ENCODE measurements at regions not wholly inside any gene's neighbourhood (a gene's known extent, or its start where the extent isn't known, plus 50 kb on each side); places are given as distances from the start of the nearest gene placed in this dataset.

DNA sequence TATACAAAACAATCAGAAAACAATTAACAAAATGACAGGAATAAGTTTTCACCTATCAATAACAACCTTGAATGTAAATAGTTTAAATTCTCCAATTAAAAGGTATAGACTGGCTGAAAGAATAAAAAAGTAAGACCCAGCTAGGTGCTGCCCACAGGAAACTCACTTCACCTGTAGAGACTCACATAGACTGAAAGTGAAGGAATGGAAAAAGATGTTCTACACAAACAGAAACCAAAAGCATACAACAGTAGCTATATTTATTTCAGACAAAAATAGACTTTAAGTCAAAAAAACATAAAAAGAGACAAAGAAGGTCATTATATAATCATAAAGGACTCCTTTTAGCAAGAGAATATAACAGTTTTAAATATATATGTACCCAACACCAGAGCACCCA is 152.4 kb upstream of the PWP1 start:
- FAIRE-seq: no peak

DNA sequence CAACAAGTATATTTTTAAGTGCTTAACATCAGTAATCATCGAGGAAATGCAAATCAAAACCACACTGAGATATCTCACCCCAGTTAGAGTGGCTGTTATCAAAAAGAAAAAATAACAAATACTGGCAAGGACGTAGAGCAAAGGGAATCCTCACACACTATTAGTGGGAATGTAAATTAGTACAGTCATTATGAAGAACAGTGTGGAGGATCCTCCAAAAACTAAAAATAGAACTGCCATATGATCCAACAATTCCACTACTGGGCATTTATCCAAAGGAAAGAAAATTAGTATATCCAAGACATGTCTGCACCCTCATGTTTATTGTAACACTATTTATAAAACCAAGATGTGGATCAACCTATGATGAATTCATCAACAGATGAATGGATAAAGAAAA is 149.0 kb upstream of the PWP1 start:
- no peak for FAIRE-seq

GRCh38 chr12:107537464-107538119 is 148.0 kb upstream of the PWP1 start:
- no peak for FAIRE-seq

GRCh38 chr12:107539196-107539939 is 146.2 kb upstream of the PWP1 start:
- FAIRE-seq: no peak

DNA sequence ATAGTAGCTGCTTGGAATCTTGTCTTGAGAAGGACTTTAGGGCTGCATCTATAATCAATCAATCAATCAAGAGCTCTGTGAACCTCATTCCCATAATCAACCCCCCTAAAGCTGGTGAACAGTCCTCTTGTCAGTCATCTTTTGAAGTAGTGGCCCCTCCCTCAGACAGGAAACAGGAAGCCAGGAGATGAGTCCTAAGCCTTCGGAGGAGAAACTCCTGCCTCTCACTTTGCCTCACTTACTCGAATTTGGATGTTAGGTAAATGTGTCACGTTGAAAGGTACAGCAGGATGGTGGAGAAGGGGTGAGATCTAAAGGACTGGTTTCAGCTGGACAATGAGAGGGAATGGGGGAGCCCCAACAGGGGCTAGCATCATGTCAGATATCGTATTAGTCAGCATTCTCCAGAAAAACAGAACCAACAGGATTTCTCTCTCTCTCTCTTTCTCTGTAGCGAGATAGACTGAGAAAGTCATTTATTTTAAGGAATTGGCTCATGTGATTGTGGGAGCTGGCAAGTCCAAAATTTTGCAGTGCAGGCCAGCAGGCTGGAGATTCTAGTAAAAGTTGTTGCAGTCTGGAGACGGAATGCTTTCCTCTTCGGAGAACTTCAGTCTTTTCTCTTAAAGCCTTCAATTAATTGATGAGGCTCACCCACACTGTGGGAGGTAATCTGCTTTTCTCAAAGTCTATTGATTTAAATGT is 144.4 kb upstream of the PWP1 start:
- FAIRE-seq: no peak

- FAIRE-seq: no peak
Observed at GRCh38 chr12:107543416-107543815, 142.2 kb upstream of the PWP1 start.

DNA sequence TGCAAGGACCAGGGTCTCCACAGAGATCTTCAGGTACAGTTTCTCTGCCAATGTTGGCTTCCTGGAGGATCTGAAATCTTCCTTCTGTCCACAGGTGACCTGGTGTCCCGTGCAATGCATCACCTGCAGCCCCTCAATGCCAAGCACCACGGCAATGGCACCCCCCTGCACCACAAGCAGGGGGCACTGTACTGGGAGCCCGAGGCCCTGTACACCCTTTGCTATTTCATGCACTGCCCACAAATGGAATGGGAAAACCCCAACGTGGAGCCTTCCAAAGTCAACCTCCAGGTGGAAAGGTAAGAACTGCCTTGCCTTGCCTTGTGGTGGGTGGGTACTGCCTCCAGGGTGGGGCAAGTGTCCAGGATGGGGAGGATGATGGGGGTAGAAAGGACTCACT is 141.8 kb upstream of the PWP1 start:
- no peak for FAIRE-seq

DNA sequence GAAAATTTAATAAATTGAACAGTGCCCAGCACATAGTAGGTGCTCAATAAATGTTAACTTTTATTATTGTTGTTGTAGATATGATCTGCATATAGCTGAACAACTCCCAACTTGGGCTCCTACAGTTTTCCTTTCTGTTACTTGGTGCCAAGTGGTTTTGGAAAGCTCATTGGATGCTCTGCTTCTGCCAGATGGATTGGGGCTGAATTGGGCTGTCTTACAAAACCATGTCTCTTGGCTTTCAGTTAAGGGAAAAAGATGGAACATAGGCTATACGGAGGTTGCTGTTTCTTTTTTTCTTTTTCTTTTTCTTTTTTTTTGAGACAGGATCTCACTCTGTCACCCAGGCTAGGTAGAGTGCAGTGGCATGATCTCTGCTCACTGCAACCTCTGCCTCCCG is 140.7 kb upstream of the PWP1 start:
- FAIRE-seq: no peak

DNA sequence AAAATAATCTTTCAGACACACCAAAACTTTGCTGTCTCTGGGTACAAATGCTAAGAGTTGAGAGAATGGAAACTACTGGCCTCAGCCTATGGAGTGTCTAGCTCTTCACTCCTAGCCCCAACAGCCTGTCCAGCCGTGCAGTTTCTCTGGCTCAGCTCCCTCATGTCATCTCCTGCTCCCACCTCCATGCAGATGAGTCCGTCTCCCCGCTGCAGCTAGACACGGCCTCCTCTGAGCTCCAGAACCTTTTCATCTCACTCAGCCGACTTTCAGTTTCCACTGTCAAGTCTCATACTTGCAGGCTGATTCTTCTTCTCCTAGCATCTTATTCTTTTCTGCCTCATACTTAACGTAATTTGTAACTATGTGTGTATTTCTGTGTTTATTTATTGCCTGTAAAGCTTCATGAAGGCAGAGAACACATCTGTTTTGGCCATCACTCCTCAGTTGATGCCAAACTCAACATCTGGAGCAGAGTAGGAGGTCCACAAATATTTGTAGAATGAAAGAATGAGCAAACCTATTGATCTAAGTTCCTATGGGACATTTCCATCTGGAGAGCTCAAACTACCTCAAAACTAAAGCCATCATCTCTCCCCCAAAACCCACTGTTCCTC is 139.8 kb upstream of the PWP1 start:
- peak; percentile 84 for FAIRE-seq

- FAIRE-seq: no peak
Observed at GRCh38 chr12:107547389-107547788, 138.2 kb upstream of the PWP1 start.

DNA sequence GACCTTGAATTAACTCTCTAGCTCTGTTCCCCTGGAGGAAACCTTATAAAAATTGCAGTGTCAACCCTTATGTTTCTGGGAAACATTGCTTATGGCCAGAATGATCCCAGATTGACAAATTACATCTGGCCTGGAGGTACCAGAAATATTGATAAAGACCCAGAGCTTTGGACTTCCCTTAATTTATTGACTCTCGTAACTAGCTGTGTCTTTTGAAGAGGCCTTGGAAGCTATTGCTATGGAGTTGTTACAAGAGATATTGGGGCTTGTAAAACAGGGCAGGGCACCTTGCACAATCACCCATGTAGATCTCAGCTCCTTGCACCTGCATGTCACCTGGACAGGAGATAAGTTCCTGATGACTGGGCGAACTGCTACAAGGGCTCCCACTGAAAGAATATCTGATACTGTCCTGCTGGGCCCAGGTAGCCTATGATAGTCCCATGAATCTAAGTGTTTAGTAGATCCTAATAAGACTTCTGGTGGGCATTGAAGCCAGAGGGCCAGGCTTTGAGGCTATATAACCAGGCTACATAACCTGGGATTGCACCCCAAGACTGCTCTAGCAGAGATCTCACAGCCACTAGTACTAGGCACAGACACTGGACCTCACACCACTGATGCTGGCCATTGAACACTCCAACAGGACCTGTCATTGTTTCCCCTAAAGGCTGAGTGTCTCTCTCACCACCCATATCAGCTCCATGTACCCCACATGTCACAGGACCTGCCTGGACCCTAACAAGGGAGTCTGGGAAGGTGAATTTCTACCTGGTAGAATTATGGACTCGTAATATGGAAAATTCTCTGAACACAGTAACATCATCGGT is 135.7 kb upstream of the PWP1 start:
- no peak for FAIRE-seq

DNA sequence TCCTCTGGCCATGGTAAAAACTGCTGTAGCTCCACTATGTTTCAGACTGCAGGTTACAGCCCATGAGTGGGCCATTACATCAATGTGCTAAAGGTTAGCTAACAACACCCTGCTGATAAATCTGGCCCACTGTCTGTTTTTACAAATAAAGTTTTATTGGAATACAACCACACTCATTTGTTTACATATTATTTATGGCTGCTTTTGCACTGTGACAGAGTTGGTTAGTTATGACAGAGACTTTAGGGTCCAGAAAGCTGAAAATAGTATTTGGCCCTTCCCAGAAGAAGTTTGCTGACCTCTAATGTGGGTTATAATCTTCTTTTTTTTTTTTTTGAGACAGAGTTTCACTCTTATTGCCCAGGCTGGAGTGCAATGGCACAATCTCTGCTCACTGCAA is 134.2 kb upstream of the PWP1 start:
- no peak for FAIRE-seq

DNA sequence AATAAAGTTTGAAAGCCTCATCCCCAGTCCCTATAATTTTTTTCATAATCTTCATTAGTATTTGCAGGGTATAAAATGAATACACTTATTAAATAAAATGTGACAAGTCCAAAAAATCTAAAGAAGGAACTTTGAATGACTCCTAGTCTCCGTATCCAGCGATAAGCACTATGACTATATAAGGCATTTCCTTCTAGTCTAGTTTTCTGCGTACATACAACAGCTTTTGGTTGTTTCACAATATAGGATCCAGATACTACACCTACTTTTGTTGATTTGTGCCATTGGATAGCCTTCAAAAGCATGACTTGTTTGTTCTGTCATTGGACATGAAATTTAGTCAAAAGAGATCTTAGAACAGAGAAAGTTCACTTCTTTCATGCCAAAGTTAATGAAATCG is 133.3 kb upstream of the PWP1 start:
- FAIRE-seq: no peak

GRCh38 chr12:107553211-107553765 is 132.3 kb upstream of the PWP1 start:
- no peak for FAIRE-seq

GRCh38 chr12:107554941-107555340 is 130.7 kb upstream of the PWP1 start:
- FAIRE-seq: no peak

DNA sequence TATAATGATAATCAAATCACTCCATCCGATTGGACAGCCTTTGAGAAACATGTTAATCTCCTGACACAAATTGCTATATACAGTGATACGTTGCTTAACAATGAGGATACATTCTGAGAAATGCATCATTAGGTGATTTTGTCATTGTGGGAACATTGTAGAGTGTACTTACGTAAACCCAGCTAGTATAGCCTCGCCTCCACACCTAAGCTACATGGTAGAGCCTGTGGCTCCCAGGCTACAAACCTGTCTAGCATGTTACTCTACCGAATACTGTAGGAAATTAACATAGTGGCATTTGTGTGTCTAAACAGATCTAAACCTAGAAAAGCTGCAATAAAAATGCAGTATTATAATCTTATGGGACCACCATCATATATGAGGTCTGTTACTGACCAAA is 128.6 kb upstream of the PWP1 start:
- FAIRE-seq: no peak

DNA sequence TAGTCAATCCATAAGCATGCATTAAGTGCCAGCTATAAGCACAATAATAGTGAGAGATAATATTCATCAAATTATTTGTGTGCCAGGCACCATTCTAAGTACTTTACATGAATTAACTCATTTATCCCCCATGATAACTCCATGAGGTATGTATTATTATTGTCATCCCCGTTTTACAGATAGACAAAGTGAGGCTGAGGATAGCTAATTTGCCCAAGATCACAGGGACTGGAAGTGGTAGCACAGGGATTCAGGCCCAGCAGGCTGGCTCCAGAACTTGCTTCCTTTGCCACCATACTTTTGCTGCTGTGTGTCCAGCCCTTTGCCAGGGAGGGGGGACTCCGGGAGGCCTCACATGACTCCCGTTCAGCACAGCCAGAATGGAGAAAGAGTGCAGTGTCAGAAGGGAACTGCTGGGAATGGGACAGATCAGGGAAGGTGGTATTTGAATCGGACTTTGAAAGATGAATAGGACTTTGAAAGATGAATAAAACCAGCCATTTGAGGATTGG is 128.0 kb upstream of the PWP1 start:
- FAIRE-seq: no peak

DNA sequence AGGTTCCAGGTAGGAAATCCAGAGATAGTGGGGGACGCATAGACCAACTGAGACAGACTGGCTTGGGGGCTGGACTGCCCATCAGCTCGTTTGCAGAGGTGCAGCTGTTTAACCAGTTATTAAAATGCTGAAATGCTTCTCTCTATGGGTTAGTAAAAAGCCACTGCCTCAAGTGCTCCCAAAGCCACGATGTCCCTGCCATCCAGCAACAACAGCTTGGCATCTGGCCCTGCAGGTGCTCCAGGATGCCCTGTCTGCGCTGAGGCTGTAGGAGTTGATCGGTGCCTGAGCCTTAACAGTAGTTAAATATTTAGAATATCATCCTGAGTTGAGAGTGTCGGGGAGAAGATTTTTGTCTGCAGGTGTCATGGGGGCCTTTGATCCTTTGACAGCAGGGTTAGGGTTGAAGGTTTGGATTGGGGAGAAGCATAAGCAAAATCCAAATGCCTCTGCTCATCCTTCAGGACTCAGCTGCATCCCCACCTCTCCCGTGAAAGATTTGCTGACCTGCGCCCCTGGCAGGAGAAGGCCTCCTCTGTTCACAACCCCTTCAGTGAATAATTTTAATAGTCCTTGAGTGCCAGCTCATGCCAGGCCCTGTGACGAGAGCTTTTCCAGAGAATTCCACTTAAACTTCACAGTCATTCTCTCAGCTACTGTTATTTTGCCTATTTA is 127.3 kb upstream of the PWP1 start:
- no peak for FAIRE-seq

GRCh38 chr12:107558816-107559382 is 126.7 kb upstream of the PWP1 start:
- FAIRE-seq: no peak

GRCh38 chr12:107560165-107560898 is 125.3 kb upstream of the PWP1 start:
- no peak for FAIRE-seq
